ENCODE measurements at regions not wholly inside any gene's neighbourhood (a gene's known extent, or its start where the extent isn't known, plus 50 kb on each side); places are given as distances from the start of the nearest gene placed in this dataset.

GRCh38 chr1:184911830-184912229 lies 62.5 kb downstream of the NIBAN1 start:
- no peaks in the 10 kb centered on the region for H3K79me1 ChIP-seq (ENCODE audit: low read depth, low read length)
- no peak overlapping the region for H3K14ac ChIP-seq (ENCODE audit: low read length)
- no peak overlapping the region for H2BK12ac ChIP-seq (ENCODE audit: low read length)
- no peak overlapping the region for H2BK15ac ChIP-seq (ENCODE audit: low read length)
- H3K9me3 ChIP-seq (replicated peaks in 1 of 2; ENCODE audit: control insufficient read depth in 2 of 2, insufficient read depth in 1 of 2, low read depth in 1 of 2, low read length in 2 of 2), result no peaks in the 10 kb centered on the region
- no peak overlapping the region for H3K27ac ChIP-seq (replicated peaks; ENCODE audit: low read length)
- H3K9ac ChIP-seq (ENCODE audit: low read depth, low read length, poor library complexity), result no peak overlapping the region
- H2AK5ac ChIP-seq (ENCODE audit: low read depth, low read length), result no peak overlapping the region
- no peak overlapping the region for H4K8ac ChIP-seq (ENCODE audit: low read depth, low read length)
- H3K27me3 ChIP-seq (ENCODE audit: control insufficient read depth in 3 of 3, insufficient read depth in 3 of 3, low read depth in 1 of 3, low read length in 3 of 3), result no peaks in the 10 kb centered on the region
- no peaks in the 10 kb centered on the region for H3K36me3 ChIP-seq (replicated peaks in 1 of 2; ENCODE audit: control insufficient read depth in 2 of 2, insufficient read depth in 2 of 2, low read length in 2 of 2)
- no peak overlapping the region for H3K4me2 ChIP-seq (ENCODE audit: insufficient read depth, low read length, poor library complexity, severe bottlenecking)
- no peak overlapping the region for H2BK120ac ChIP-seq (ENCODE audit: low read depth, low read length)
- H4K91ac ChIP-seq (ENCODE audit: low read depth, low read length, poor library complexity), result no peak overlapping the region
- H3K18ac ChIP-seq (ENCODE audit: low read length), result no peak overlapping the region
- no peak overlapping the region for H3K23ac ChIP-seq (ENCODE audit: low read depth, low read length, poor library complexity)
- no peak overlapping the region for H3K4me3 ChIP-seq (ENCODE audit: low read length in 2 of 2)
- DNase-seq (ENCODE audit: low spot score), result no peak
- WGBS, 2 donors (ENCODE audit: extremely low coverage in 2 of 2, insufficient read length in 2 of 2, insufficient replicate concordance in 1 of 2), result no CpG with 5 or more reads among the region's 2 CpGs
- H2AFZ ChIP-seq (ENCODE audit: low read length), result no peak overlapping the region
- no peak overlapping the region for H2BK5ac ChIP-seq (ENCODE audit: low read length)
- H3K4me1 ChIP-seq (ENCODE audit: control insufficient read depth in 2 of 2, insufficient read depth in 1 of 2, low read depth in 1 of 2, low read length in 2 of 2), result peaks cover 0 to 1% of the 10 kb centered on the region in 2 donors
- H3K4ac ChIP-seq (ENCODE audit: low read length), result no peak overlapping the region

GRCh38 chr1:184911103-184911745 lies 63.1 kb downstream of the NIBAN1 start:
- Histone ChIP-seq H3K79me1 (ENCODE audit: low read depth, low read length) (no peaks in the 10 kb centered on the region), H3K27ac (replicated peaks; ENCODE audit: low read length) (no peak overlapping the region), H2BK5ac (ENCODE audit: low read length) (no peak overlapping the region), H3K9me3 (replicated peaks in 1 of 2; ENCODE audit: control insufficient read depth in 2 of 2, insufficient read depth in 1 of 2, low read depth in 1 of 2, low read length in 2 of 2) (no peaks in the 10 kb centered on the region), H3K4me2 (ENCODE audit: insufficient read depth, low read length, poor library complexity, severe bottlenecking) (no peak overlapping the region), H3K9ac (ENCODE audit: low read depth, low read length, poor library complexity) (no peak overlapping the region), H3K36me3 (replicated peaks in 1 of 2; ENCODE audit: control insufficient read depth in 2 of 2, insufficient read depth in 2 of 2, low read length in 2 of 2) (no peaks in the 10 kb centered on the region), H2AFZ (ENCODE audit: low read length) (no peak overlapping the region), H2BK15ac (ENCODE audit: low read length) (no peak overlapping the region), H2BK120ac (ENCODE audit: low read depth, low read length) (no peak overlapping the region), H3K23ac (ENCODE audit: low read depth, low read length, poor library complexity) (no peak overlapping the region), H2AK5ac (ENCODE audit: low read depth, low read length) (no peak overlapping the region), H2BK12ac (ENCODE audit: low read length) (no peak overlapping the region), H3K4me1 (ENCODE audit: control insufficient read depth in 2 of 2, insufficient read depth in 1 of 2, low read depth in 1 of 2, low read length in 2 of 2) (peaks cover 0 to 1% of the 10 kb centered on the region in 2 donors), H3K14ac (ENCODE audit: low read length) (no peak overlapping the region), H4K91ac (ENCODE audit: low read depth, low read length, poor library complexity) (no peak overlapping the region), H4K8ac (ENCODE audit: low read depth, low read length) (no peak overlapping the region), H3K4ac (ENCODE audit: low read length) (no peak overlapping the region), H3K27me3 (ENCODE audit: control insufficient read depth in 3 of 3, insufficient read depth in 3 of 3, low read depth in 1 of 3, low read length in 3 of 3) (no peaks in the 10 kb centered on the region), H3K4me3 (ENCODE audit: low read length in 2 of 2) (no peak overlapping the region), H3K18ac (ENCODE audit: low read length) (no peak overlapping the region)
- no peak for DNase-seq (ENCODE audit: low spot score)
- WGBS, 2 donors (ENCODE audit: extremely low coverage in 2 of 2, insufficient read length in 2 of 2, insufficient replicate concordance in 1 of 2), result no CpG with 5 or more reads among the region's 1 CpG

GRCh38 chr1:184910691-184911091 lies 63.6 kb downstream of the NIBAN1 start:
- no peak overlapping the region for H3K27ac ChIP-seq (replicated peaks; ENCODE audit: low read length)
- H2BK120ac ChIP-seq (ENCODE audit: low read depth, low read length), result no peak overlapping the region
- no peaks in the 10 kb centered on the region for H3K27me3 ChIP-seq (ENCODE audit: control insufficient read depth in 3 of 3, insufficient read depth in 3 of 3, low read depth in 1 of 3, low read length in 3 of 3)
- H3K79me1 ChIP-seq (ENCODE audit: low read depth, low read length), result no peaks in the 10 kb centered on the region
- no peaks in the 10 kb centered on the region for H3K9me3 ChIP-seq (replicated peaks in 1 of 2; ENCODE audit: control insufficient read depth in 2 of 2, insufficient read depth in 1 of 2, low read depth in 1 of 2, low read length in 2 of 2)
- H3K36me3 ChIP-seq (replicated peaks in 1 of 2; ENCODE audit: control insufficient read depth in 2 of 2, insufficient read depth in 2 of 2, low read length in 2 of 2), result no peaks in the 10 kb centered on the region
- H4K91ac ChIP-seq (ENCODE audit: low read depth, low read length, poor library complexity), result no peak overlapping the region
- no peak overlapping the region for H2BK12ac ChIP-seq (ENCODE audit: low read length)
- H3K9ac ChIP-seq (ENCODE audit: low read depth, low read length, poor library complexity), result no peak overlapping the region
- H2AFZ ChIP-seq (ENCODE audit: low read length), result no peak overlapping the region
- no peak overlapping the region for H3K4me3 ChIP-seq (ENCODE audit: low read length in 2 of 2)
- H3K4ac ChIP-seq (ENCODE audit: low read length), result no peak overlapping the region
- no peak overlapping the region for H3K18ac ChIP-seq (ENCODE audit: low read length)
- no peak overlapping the region for H3K4me2 ChIP-seq (ENCODE audit: insufficient read depth, low read length, poor library complexity, severe bottlenecking)
- H2BK15ac ChIP-seq (ENCODE audit: low read length), result no peak overlapping the region
- H2BK5ac ChIP-seq (ENCODE audit: low read length), result no peak overlapping the region
- no peak overlapping the region for H3K14ac ChIP-seq (ENCODE audit: low read length)
- no peak overlapping the region for H4K8ac ChIP-seq (ENCODE audit: low read depth, low read length)
- H2AK5ac ChIP-seq (ENCODE audit: low read depth, low read length), result no peak overlapping the region
- H3K4me1 ChIP-seq (ENCODE audit: control insufficient read depth in 2 of 2, insufficient read depth in 1 of 2, low read depth in 1 of 2, low read length in 2 of 2), result peaks cover 0 to 1% of the 10 kb centered on the region in 2 donors
- peak; percentile 5 for DNase-seq (ENCODE audit: low spot score)
- no peak overlapping the region for H3K23ac ChIP-seq (ENCODE audit: low read depth, low read length, poor library complexity)
- no CpG with 5 or more reads among the region's 3 CpGs for WGBS, 2 donors (ENCODE audit: extremely low coverage in 2 of 2, insufficient read length in 2 of 2, insufficient replicate concordance in 1 of 2)

GRCh38 chr1:184910005-184910404 lies 64.3 kb downstream of the NIBAN1 start:
- H3K9me3 ChIP-seq (replicated peaks in 1 of 2; ENCODE audit: control insufficient read depth in 2 of 2, insufficient read depth in 1 of 2, low read depth in 1 of 2, low read length in 2 of 2), result no peaks in the 10 kb centered on the region
- no peak overlapping the region for H3K4ac ChIP-seq (ENCODE audit: low read length)
- H2BK120ac ChIP-seq (ENCODE audit: low read depth, low read length), result no peak overlapping the region
- no peak overlapping the region for H3K18ac ChIP-seq (ENCODE audit: low read length)
- no peaks in the 10 kb centered on the region for H3K27me3 ChIP-seq (ENCODE audit: control insufficient read depth in 3 of 3, insufficient read depth in 3 of 3, low read depth in 1 of 3, low read length in 3 of 3)
- no peak overlapping the region for H2BK5ac ChIP-seq (ENCODE audit: low read length)
- H3K4me2 ChIP-seq (ENCODE audit: insufficient read depth, low read length, poor library complexity, severe bottlenecking), result no peak overlapping the region
- no peak overlapping the region for H3K27ac ChIP-seq (replicated peaks; ENCODE audit: low read length)
- DNase-seq (ENCODE audit: low spot score), result no peak
- no peaks in the 10 kb centered on the region for H3K79me1 ChIP-seq (ENCODE audit: low read depth, low read length)
- H4K8ac ChIP-seq (ENCODE audit: low read depth, low read length), result no peak overlapping the region
- H3K14ac ChIP-seq (ENCODE audit: low read length), result no peak overlapping the region
- no peak overlapping the region for H4K91ac ChIP-seq (ENCODE audit: low read depth, low read length, poor library complexity)
- H2BK15ac ChIP-seq (ENCODE audit: low read length), result no peak overlapping the region
- no peak overlapping the region for H2BK12ac ChIP-seq (ENCODE audit: low read length)
- H3K9ac ChIP-seq (ENCODE audit: low read depth, low read length, poor library complexity), result no peak overlapping the region
- no peak overlapping the region for H3K23ac ChIP-seq (ENCODE audit: low read depth, low read length, poor library complexity)
- WGBS, 2 donors (ENCODE audit: extremely low coverage in 2 of 2, insufficient read length in 2 of 2, insufficient replicate concordance in 1 of 2), result no CpG with 5 or more reads among the region's 2 CpGs
- H3K4me3 ChIP-seq (ENCODE audit: low read length in 2 of 2), result no peak overlapping the region
- peaks cover 0 to 1% of the 10 kb centered on the region in 2 donors for H3K4me1 ChIP-seq (ENCODE audit: control insufficient read depth in 2 of 2, insufficient read depth in 1 of 2, low read depth in 1 of 2, low read length in 2 of 2)
- H2AFZ ChIP-seq (ENCODE audit: low read length), result no peak overlapping the region
- no peaks in the 10 kb centered on the region for H3K36me3 ChIP-seq (replicated peaks in 1 of 2; ENCODE audit: control insufficient read depth in 2 of 2, insufficient read depth in 2 of 2, low read length in 2 of 2)
- no peak overlapping the region for H2AK5ac ChIP-seq (ENCODE audit: low read depth, low read length)

All from neuronal stem cell (in vitro differentiated cells).